GM21367 (cell line): ENCODE measurements at regions not wholly inside any gene's neighbourhood (a gene's known extent, or its start where the extent isn't known, plus 50 kb on each side); places are given as distances from the start of the nearest gene placed in this dataset.

ENCODE experiments used
- ATAC-seq: cut with Tn5 transposase; IDR thresholded peaks from one replicate; pipeline ENCODE4 v1.9.1; 2021; ENCODE audit not compliant: unreplicated experiment

- ATAC-seq = no peak
Measured at GRCh38 chr6:81484251-81484650, 268.2 kb downstream of the TENT5A start.

GRCh38 chr6:81480139-81480538 is 272.3 kb downstream of the TENT5A start:
- ATAC-seq = no peak

GRCh38 chr6:81476881-81477280 is 275.6 kb downstream of the TENT5A start:
- ATAC-seq = no peak

DNA sequence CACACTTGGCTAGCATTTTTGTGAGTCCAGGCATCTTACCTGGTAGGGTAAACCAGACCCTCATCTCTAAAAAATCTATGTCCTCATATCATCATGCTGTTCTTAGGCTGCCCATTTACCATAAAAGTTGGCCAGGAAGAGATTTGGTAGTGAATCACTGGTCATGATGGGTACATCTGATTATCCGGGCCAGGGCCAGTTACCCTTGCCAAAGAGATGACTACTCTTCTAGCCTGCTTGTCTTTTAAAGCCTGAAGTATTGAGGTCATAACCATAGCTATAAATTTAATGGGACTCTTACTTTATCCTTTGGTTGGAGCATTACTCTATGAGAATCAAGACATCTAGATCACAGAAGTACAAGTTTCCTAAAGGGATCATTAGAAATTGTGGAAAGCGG is 276.8 kb downstream of the TENT5A start:
- no peak for ATAC-seq

GRCh38 chr6:81465859-81466258 is 286.6 kb downstream of the TENT5A start:
- no peak for ATAC-seq

DNA sequence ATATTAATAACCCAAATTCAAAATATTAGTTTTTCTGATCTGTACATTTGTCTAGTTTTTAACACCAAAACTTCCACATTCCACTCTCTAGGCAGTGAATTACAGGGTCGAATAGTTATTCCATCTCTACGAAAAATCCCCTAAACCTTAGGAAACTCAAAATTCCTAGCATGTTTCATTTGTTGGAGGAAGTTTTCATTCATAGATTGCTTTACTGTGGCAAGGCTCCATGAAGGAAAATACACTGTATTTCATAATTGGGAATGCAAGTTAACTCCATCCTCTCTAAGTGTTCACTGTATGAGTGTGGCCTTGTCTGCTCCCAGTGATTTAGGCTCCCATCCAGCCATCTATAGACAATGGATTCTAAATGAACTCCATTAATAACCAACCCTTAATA is 296.1 kb downstream of the TENT5A start:
- no peak for ATAC-seq

DNA sequence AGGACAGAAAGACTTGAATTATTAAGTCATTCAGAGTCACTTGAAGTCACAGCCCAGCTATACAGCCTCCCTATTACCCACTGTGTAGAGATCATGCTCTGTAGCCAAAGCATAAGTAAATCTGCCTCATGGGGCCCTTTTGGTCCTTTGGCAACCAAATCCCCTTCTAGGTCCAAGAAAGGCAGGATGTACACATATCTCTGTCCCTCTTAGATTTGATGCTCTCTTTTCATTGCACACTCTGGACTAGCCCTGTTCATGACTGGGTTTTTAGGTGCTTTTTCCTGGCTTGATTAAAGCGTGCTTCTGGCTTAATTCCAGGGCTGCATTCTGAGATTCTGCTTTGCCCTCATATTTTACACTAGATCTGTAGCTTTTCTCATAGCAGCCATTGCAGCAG is 296.8 kb downstream of the TENT5A start:
- ATAC-seq = no peak

GRCh38 chr6:81451787-81452186 is 300.7 kb downstream of the TENT5A start:
- ATAC-seq = no peak

GRCh38 chr6:81450180-81450579 is 302.3 kb downstream of the TENT5A start:
- no peak for ATAC-seq

DNA sequence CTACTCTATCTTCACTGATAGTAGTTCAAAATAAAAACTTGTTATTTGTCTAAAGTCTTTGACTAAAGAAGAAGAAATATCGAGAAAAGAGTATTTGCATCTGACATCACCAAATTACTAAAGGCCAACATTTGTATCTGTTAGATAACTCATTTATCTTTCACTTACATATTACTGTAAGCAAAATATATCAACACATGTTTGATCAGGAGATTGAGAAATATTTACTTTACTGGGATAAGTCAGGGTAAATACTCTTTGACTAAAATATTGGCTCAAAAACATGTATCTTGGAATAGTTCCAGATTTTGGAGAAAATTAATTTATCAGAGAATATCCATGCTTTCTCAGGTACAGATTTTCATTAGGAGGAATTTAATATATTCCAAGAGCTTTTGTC is 306.0 kb downstream of the TENT5A start:
- ATAC-seq = no peak

- no peak for ATAC-seq
Measured at GRCh38 chr6:81439417-81439816, 313.1 kb downstream of the TENT5A start.

DNA sequence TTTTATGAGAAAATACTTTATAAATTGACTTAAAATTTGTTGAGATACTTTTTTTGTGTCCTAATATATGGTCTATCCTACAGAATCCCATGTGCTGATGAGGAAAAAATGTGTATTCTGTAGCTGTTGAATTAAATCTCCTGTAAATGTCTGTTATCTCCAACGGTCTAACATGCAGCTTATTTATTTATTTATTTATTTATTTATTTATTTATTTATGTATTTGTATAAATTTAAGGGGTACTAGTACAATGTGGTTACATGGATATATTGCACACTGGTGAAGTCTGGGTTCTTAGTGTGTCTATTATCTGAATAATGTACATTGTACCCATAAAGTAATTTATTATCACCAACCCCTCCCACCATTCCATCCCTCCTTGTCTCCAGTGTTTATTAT is 315.5 kb downstream of the TENT5A start:
- ATAC-seq = no peak

- ATAC-seq = no peak
Measured at GRCh38 chr6:81413306-81413705, 339.2 kb downstream of the TENT5A start.

- ATAC-seq = no peak
Measured at GRCh38 chr6:81401970-81402690, 350.4 kb downstream of the TENT5A start.

DNA sequence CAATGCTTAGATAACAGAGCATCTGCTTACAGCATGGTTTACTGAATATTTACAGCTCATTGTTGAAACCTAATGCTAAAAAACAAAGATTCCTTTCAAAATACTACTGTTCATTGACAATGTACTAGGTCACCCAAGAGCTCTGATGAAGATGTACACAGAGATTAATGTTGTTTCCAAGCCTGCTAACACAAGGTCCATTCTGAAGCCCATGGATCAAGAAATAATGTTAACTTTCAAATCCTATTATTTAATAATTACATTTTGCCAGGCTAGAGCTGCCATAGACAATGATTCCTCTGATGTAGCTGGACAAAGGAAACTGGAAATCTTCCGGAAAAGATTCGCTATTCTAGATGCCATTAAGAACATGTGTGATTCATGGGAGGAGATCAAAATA is 355.6 kb downstream of the TENT5A start:
- no peak for ATAC-seq

GRCh38 chr6:81387163-81387562 is 365.3 kb downstream of the TENT5A start:
- no peak for ATAC-seq

- no peak for ATAC-seq
Measured at GRCh38 chr6:81384921-81385320, 367.6 kb downstream of the TENT5A start.

GRCh38 chr6:81383472-81383871 is 369.0 kb downstream of the TENT5A start:
- no peak for ATAC-seq

DNA sequence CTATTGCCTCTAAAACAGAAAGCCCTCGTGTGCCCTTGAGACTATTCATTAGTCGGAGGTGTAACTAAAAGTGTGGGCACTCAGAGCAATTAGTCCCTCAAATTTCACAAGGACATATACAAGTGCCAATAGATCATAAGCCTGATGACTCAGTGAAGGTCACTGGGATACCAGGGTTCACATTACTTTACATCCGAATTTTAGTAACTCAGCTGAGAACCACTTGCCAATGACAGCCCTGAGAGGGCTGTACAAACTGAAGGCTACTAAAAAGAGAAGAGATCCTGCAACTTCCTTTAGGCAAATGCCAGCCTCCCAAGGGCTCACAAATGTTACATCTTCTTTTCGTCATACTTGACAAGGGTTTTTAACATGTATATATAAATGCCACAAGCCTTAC is 369.6 kb downstream of the TENT5A start:
- no peak for ATAC-seq

GRCh38 chr6:81381382-81381916 is 371.0 kb downstream of the TENT5A start:
- no peak for ATAC-seq

GRCh38 chr6:81380718-81381338 is 371.7 kb downstream of the TENT5A start:
- ATAC-seq = no peak

DNA sequence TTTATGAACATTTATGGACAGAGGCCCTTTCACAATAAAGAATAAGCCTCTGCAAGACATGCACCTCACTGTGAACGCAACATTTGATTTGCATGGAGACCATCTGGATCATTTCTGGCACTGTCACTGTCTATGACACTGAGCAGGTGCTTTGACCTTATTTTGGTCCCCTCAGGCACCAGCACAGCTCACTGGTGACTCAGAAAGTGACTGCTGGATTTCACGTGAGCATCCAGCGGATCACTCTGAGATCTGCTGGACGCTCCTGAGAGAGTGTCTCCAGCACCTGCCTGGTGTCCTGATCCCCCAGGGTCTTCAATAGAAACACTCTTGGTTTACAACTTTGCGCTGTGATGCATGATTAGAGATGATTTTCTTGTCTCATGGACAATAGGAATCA is 375.7 kb downstream of the TENT5A start:
- no peak for ATAC-seq

DNA sequence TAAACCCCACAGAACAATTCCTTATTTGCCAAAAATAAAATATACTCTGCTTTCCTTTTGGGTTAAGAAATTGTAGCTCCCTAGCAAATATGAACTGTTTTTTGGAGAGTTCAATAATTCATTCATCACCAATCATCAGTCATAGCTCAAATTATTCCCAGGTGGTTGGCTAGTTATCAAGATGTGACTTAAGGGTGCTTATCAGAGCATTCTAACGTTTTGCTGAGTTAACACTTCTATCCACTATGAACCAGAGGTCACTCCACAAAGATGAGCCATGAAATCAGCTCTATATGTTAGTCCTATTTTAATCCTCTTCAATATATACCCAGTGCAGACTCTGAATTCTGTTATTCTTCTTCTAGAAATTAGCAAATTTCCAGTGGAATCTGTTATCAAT is 379.1 kb downstream of the TENT5A start:
- ATAC-seq = no peak
